GM19239 (cell line): ENCODE measurements at regions not wholly inside any gene's neighbourhood (a gene's known extent, or its start where the extent isn't known, plus 50 kb on each side); places are given as distances from the start of the nearest gene placed in this dataset.

Source experiments
- DNase-seq: peaks from one replicate; pipeline ENCODE4 v3.0.0; 2011; ENCODE audit warnings: low spot score; ENCODE audit not compliant: insufficient read length
- FAIRE-seq: peaks from 2 replicates; lab custom pipeline; 2011; peaks lifted over from hg19 to GRCh38; lab: Jason Lieb, UNC

GRCh38 chr13:67726979-67727378, 496.8 kb upstream of the PCDH9 start:
- DNase-seq (no peak), FAIRE-seq (no peak)

DNA sequence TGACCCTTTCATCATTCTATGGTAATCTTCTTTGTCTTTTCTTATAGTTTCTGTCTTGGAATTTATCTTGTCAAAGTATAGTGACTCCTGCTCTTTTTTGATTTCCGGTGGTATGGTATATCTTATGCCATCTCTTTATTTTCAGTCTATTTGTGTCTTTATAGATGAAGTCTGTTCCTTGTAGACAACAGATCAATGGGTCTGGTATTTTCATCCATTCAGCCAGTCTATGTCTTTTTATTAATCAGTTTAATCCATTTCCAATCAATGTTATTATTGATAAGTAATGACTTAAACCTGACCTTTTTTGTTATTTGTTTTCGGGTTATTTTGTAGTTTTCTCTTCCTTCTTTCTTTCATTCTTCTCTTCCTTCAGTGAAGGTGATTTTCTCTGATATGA, 495.9 kb upstream of the PCDH9 start:
- DNase-seq (no peak), FAIRE-seq (no peak)

DNA sequence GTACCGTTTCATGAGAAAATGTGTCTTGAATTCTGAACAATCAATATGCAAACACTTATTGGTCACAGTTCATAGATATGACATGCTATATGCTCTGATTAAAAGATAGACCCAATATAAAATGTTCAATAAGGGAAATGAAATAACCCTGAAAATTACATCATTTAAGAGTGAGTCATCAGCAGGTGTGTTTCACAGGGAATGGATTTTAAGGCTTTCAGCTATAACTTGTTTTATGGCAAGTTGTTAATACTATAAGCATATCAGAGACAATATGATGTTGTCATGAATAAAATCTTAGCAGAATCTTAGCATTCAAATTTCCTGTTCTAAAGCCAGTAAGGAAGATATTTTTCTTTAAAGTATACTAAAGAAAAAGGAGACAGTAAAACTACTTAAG, 483.4 kb upstream of the PCDH9 start:
- no peak for DNase-seq
- FAIRE-seq = no peak

DNA sequence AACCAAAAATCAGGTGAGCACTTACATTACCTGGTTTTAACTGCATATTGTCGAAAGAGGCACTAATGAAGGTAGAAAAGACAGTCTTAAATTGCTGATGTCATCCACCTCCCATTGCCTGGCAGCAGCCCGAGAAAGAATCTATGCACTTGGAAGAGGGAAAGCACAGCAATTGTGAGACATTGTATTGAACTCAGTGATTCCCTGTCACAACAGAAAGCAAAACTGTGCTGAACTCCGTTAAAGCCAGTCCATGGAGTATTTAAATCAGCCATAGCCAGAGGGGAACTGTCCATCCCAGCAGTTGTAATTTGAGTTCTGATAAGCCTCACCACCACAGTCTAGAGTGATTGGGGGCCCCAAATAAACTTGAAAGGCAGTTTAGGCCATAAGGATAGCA, 466.6 kb upstream of the PCDH9 start:
- FAIRE-seq = no peak

DNA sequence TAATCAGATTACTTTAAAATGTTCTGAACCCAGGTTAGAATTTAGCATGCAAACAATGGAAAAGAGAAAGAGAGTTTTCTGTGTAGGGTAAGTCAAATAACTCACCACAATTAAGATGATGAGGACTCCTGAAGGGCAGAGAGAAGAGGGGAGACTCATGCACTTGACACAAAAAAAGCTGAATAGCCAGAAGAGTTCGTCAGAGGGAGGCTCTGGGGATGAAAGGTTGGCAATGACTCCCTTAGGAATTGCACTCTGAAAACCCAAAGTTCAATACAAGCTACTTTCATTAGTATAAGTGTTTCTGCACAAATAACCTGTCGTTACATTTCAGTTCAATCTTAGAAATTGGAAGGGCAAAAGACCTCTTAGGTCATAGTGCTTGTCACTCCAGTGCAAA, 434.4 kb upstream of the PCDH9 start:
- DNase-seq (no peak), FAIRE-seq (no peak)

More for the DNA sequence above, 466.6 kb upstream of the PCDH9 start:
- no peak for DNase-seq

GRCh38 chr13:67662997-67663396, 432.9 kb upstream of the PCDH9 start:
- no peak for FAIRE-seq
- DNase-seq = no peak

- no peak for DNase-seq
- FAIRE-seq = no peak
These were observed 422.8 kb upstream of the PCDH9 start for GRCh38 chr13:67652887-67653286.

DNA sequence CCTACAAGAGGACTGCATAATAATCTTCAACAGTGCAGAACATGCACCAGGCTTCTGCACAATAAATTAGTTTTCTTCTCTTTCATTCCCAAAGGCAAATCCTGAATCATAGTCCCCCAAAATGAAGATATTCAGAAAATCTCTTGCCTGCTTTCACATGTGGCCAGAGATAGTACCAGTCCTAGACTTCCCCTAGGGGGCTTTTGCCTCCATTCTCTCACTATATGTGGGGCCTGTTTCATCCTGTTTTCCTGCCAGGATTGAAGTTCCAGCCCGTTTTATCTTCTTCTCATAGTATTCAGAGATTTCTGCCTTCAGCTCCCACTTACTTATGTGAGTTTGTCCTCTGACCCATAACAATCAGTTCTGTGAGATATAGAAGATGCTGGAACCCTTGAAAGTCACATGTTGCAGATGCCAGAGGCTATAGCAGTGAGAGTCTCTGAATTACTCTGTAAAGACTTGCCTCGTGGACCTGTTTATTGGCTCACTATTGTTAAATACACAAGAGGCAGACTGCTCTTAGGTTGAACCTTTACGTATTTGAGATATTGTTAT, 421.9 kb upstream of the PCDH9 start:
- FAIRE-seq (no peak), DNase-seq (no peak)

GRCh38 chr13:67650471-67650870, 420.3 kb upstream of the PCDH9 start:
- FAIRE-seq = no peak
- DNase-seq = no peak

DNA sequence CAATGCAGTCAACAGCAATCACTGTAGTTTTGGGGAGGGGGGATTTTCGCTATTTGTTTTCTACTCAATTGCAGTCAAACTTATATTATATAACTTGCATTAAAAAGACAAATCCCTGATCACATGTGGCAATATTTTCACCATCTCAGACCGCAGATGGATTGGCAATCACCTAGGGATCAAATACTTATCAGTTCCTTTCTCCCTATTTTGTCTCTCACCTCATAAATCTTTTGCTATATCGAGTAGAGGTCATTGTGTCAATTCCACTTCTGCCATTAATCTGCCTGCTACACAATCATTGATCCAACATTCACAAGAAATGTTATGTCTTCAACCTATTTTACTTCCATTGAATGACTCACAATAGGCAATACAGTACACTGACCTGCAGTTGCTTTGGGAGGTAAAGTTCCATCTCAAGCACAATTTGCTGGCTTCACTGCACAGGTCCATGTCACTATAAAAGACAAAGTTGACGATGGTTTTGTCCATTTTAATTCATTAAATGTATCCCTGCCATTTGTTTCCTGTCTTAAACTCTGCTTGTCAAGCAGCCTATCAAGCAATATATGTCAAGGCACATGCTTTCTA, 415.8 kb upstream of the PCDH9 start:
- no peak for FAIRE-seq
- no peak for DNase-seq

DNA sequence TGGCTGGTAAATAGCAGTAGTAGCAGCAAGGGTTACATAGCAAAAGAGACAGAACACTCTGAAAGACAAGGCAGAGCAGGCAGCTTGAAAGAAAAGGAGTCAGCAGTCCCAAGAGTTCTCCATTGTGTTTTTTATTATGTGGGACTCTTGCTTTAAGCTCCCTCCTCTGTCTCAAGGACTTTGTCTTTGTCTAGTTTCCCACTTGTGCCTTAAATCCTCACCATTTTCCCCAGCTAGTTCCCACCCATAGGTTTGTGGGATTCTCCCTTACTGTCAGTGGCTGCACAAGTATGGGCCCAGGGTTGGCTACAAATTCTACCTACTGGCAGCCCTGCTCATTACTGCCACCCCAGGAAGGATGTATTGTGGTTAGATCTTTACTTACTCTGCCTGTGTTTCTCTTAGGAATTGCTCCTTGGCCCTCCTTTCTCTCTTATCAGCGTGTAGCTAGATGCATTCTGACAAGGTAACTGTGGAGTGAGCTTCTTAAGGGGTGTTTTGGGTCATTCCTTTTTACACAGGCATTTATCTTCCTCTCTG, 413.4 kb upstream of the PCDH9 start:
- FAIRE-seq = no peak
- DNase-seq = no peak

DNA sequence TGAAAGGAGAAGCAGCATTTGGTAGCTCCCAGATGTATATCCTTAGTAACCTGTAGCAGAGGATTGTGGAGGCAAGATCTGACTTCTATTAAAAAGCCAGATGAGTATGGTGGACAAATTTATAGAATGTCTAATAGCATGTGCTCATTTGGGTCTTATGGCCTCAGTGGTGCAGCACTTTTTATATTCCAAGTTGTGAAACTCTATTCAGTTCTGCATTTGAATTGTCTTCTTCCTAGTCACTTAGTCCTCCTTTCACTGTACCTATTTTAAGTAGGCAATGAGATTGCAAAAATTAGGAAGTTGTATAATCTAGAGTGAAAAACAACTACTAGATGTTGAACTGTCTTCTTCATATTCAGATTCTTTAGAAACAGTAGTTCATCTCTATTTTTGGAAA, 412.5 kb upstream of the PCDH9 start:
- FAIRE-seq (no peak), DNase-seq (no peak)

- FAIRE-seq = no peak
- no peak for DNase-seq
These were observed 405.6 kb upstream of the PCDH9 start for GRCh38 chr13:67635754-67636153.

DNA sequence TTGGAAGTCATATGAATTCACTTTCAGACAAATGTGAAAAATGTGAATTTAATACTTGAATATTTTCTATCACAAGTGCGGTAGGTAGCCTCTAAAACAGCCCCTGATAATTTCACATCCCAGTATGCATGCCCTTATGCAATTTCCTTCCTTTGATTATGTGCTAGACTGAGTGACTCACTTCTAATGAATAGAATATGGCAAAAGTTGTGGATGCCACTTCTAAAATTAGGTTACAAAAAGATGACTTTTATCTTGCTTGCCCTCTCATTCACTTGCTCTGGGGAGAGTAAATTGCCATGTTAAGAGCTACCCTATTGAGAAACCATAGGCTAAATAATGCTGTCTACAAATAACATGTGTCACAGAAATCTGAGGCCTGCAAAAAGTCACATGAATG, 402.5 kb upstream of the PCDH9 start:
- DNase-seq = no peak
- no peak for FAIRE-seq

DNA sequence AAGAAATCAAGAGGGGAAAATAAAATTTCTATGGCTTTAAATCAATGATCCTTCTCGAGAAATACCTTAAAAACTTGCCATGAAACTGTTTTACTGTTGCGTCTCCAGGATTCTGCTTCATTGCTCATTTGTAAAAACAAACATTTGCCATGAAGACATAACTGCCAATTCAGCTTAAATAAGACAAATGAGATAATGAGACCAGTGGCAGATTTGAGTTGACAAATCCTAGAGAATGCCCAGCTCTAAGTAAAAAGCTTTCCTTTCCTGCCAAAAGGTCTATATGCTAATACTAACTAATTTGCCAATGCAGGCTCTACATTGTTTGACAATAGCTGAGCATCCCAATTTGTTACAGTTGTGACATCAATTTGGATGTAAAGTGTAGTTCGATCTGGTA, 400.5 kb upstream of the PCDH9 start:
- FAIRE-seq = no peak

DNA sequence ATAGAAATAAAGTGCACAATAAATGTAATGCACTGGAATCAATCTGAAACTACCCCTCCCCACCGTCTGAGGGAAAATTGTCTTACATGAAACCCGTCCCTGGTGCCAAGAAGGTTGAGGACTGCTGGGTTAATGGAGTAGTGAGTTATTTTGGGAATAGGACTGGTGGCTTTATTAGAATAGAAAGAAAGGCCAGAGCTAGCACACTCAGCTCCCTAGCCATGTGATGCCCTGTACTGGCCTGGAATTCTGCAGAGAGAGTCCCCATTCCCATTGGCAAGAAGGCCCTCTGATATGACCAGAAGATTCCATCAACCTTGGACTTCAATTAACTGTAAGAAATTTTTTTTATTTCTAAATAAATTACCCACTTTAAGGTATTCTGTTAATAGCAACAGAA, 393.5 kb upstream of the PCDH9 start:
- DNase-seq (no peak), FAIRE-seq (no peak)

More for the DNA sequence above, 400.5 kb upstream of the PCDH9 start:
- no peak for DNase-seq

- no peak for DNase-seq
- no peak for FAIRE-seq
These were observed 390.5 kb upstream of the PCDH9 start for GRCh38 chr13:67620665-67621064.

- no peak for FAIRE-seq
- DNase-seq = no peak
These were observed 389.9 kb upstream of the PCDH9 start for GRCh38 chr13:67619995-67620380.

DNA sequence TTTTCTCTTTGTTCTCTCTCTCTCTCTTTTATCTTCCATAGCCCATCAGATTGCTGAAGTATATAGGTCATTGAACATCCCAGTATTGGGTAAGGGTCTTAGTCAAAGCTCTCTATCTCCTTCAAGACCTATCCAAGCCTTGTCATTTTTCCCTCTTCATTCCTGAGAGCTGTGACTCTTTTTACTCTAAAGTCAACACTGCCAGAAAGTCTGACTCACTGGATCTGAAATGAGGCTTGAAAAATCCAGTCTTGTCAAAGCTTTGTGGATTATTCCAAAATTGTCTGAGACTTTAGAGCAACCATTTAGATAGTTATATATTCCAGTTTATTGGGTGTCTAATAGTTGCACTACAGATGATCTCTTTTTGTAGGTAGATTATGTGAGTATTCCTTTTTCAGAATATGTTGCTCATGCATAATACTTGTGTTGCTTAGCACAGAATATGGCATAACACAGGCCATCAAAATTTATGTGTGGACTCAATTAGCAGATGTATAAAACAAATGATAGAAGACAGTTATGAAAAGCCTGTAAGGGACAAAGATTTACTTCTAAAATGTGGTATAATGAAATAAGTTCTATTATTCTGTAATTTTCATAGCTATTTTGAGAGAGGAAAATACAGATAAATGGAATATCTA, 389.3 kb upstream of the PCDH9 start:
- DNase-seq = no peak

DNA sequence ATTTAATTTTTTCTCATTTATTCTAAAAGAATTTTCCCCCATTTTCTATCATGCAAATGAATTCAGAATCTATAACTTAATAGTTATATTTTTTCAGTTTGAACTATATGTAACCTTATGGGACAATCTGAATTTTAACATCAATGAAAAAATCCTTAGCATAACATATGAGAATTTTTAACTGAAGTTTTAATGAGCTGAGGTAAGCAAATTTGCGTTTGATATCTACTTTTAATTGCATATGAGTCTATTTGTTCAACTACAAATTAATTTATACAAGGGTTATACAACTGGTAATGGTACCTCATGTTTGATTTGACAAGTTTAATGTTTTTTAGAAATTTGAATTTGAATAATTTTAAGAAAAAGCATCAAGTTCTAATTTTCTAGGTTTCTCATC, 384.4 kb upstream of the PCDH9 start:
- no peak for DNase-seq
- no peak for FAIRE-seq

More for the DNA sequence above, 389.3 kb upstream of the PCDH9 start:
- no peak for FAIRE-seq

GRCh38 chr13:67614013-67614412, 383.9 kb upstream of the PCDH9 start:
- FAIRE-seq = no peak
- DNase-seq = no peak

DNA sequence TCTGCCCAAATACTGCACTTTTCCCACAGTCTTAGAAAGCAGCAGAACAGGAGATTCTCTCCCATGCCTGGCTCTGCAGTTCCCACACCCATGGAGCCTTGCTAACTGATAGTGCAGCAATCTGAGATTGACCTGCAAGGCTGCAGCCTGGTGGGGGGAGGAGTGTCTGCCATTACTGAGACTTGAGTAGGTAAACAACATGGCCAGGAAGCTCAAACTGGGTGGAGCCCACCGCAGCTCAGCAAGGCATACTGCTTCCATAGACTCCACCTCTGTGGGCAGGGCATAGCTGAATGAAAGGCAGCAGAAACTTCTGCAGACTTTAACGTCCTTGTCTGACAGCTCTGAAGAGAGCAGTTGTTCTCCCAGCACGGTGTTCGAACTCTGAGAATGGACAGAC, 358.5 kb upstream of the PCDH9 start:
- no peak for FAIRE-seq
- DNase-seq = no peak
